Kidney capillary endothelial cell (primary cell): ENCODE measurements at regions not wholly inside any gene's neighbourhood (a gene's known extent, or its start where the extent isn't known, plus 50 kb on each side); places are given as distances from the start of the nearest gene placed in this dataset.

Experiments
- DNase-seq: peaks from one replicate; pipeline ENCODE4 v3.0.0-alpha.2; 2018; ENCODE audit warnings: low spot score

- no peak for DNase-seq
These were observed 556.7 kb downstream of the TYW1 start for GRCh38 chr7:67553378-67553777.

- DNase-seq, result no peak
These were observed 558.4 kb downstream of the TYW1 start for GRCh38 chr7:67554986-67555385.

- DNase-seq, result no peak
These were observed 568.3 kb downstream of the TYW1 start for GRCh38 chr7:67564959-67565358.

DNA sequence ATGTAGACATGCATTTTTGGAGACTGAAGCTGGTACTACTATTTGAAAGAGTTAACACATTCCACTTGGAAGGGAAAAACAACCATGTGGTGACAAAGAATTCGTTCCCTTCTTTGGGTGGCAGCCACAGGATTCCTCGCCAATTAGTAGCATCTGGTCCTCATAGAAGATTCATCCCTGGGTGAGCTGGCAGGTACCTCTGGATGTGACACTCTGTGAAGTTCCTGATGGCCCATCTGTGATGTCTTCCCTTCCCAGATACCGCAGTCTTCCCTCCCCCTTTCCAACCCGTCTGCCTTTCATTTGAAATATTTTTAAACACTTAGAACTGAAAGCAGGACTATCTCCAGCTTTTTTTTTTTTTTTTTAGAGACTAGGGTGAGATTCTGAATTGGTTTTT, 569.5 kb downstream of the TYW1 start:
- no peak for DNase-seq

GRCh38 chr7:67571026-67571545, 574.5 kb downstream of the TYW1 start:
- no peak for DNase-seq

DNA sequence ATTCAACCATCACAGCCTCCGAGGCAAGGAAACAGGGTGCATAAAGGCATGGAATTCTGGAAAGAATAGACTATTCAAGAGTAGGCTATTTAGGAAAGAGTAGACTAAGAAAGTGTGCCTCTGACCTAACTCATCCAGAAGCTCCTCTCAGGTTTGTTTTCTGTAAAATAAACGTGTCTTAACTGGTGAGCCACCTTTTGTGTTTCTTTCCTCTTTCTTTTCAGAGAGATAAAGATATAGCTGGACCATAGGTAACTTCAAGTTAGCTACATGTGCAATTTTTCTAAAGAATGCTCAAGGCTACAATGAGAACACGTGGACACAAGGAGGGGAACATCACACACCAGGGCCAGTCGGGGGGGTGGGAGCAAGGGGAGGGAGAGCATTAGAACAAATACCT, 577.0 kb downstream of the TYW1 start:
- no peak for DNase-seq

DNA sequence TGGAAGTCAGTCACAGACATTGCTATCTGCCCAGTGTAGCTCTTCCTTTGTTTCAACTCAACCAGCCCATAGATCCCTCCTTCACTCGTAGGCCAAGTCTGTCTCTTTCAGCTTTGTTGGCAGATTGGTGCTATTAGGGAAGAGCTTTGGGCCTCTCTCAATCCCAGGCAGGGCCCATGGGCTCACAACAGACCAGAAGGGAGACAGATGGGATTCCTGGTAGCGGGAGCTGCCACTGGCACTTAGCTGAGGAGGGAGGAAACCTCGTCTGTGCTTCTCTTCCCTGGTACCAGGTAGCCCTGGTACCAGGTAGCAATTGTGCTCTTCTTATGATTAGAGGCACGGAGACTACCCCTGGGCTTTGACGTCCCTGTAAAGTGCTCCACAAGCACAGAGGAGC, 592.0 kb downstream of the TYW1 start:
- DNase-seq, result no peak

GRCh38 chr7:67589183-67589582, 592.5 kb downstream of the TYW1 start:
- no peak for DNase-seq

- no peak for DNase-seq
These were observed 594.0 kb downstream of the TYW1 start for GRCh38 chr7:67590649-67591048.

DNA sequence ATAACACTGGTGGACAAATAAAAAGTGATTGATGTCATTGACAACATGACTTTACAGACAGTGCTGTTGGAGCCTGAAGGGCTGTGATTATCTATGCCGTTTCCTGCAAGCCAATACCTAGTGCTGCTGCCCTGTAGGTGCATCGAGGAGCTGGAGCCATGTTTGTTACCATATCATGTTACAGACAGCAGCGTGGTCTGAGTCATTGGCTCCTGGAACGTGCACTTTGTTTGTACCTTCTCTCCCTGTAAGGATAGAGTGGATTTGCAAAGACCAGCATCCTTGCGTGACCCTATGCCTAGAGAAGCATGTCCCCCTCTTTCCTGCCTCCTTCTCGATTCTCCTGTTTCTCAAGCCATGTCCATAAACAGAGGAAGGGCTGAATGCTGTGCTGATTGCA, 597.2 kb downstream of the TYW1 start:
- DNase-seq, result no peak

DNA sequence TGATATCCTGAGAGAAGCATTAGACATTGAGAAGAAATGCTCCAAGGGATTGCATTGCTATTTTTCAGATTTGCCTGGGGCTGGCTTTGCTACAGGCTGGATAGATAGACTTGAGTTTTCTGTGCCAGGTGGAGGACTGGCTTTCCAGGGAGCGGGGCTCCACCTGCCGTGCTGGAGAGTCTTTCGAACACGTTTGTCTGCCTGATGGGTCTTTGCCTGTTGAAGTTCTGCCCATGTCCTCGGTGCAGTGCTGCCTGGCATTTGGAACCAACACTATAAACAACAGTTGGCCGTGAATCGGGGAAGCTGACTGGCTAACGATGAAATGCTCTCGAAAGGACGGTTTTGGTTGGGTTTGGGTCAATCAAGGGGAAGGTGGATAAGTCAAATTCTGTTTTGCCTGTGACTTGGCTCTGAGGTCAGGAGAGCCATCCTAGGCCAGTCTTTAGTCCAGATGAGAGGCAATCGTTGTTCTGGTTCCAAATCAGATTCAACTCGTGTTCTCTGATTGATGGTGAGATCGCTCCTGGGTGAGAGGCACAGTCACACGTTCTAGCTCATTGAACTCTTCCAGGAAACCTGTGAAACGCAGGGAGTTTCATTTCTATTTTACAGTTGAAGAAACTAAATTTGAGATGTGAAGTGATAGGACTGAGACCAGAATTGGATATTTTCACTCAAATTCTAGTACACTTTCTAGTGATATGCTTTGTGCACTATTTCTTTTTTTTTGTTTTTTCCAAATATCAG, 599.0 kb downstream of the TYW1 start:
- DNase-seq, result no peak

DNA sequence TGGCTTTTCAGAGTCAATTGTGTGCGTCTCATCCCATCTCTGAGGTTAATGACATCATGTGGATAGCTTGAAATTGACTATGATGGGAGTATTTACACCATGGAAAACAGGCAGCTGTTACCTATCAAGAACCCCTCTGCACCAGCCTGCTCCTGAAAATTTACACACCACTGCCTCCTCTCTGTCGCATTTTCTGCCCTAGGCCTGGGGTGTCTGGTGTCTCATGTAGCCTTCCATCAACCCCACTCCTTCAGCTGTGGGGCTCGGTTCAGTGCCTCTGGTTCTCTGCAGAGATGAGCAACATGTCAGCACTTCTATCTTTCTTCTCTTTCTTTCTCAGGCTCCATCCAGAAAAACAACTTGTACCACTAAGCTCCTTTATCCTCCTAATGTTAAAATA, 600.5 kb downstream of the TYW1 start:
- no peak for DNase-seq

DNA sequence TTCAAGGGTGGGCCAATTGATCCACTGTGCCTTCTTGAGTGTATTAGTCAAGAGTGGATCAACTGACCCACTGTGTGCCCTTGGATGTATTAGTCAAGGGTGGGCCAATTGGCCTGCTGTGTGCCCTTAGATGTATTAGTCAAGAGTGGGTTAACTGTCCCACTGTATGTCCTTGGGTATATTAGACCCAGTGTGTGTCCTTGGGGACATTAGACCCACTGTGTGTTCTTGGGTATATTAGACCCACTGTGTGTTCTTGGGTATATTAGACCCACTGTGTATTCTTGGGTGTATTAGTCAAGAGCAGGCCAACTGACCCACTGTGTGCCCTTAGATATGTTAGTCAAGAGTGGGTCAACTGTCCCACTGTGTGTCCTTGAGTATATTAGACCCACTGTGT, 601.8 kb downstream of the TYW1 start:
- no peak for DNase-seq

DNA sequence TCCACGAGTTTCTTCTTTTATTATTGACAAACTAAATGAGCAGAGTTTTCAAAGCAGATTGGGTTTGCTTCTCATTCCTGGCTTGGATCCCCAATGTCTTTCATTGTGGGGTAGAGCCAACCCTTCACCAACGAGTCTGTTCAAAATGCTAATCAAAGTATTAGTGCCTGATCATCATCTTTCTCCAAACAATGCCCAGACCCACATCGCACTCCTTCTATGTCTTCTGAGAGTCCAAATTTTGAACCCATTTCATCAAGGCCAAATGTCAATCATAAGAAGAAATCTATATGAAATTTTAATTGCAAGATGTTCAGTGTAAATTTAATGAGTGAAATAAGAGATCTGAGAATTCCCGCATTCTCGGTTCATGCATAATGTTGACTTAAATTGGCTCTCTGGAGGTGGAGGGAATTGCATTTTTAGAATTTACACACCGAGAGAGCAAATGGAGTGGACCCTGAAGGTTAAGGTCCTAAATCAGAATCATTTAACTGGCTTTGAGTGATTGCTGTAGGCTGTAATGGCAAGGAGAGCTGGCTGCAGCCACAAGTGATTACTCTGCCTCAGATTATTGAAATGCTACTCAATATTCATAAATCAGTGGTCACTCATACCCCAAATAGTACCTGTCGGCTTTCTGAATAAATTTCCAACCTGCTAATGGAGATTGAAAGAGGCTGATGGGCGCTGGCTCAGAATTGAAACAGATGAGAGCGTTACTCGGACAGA, 602.9 kb downstream of the TYW1 start:
- DNase-seq, result no peak

DNA sequence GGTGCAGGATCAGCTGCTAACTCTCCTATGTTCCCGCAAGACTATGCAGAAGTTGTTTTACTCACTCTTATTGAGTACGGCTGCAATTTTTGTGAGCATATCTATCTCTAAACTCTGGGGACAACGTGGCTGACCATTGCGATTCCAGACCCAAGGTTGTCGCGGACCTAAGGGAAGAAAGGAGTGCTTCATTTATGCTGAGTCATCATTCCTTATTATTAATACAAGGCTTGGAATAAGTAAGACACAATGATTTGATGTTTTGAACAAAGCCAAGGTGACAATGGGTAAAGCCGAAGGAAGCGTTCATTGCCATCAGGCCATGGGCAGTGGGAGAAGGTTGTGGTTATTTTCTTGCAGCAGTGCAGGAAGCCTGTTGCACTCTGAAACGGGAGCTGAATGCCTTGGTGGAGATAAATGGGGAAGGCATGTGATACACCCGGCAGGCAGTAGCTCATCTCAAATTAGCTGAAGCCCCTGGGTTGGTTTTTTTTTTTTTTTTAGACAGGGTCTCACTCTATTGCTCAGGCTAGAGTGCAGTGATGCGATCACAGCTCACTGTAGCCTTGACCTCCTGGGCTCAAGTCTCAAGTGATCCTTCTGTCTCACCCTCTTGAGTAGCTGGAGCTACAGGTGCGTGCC, 605.7 kb downstream of the TYW1 start:
- DNase-seq, result no peak

GRCh38 chr7:67604461-67605386, 608.1 kb downstream of the TYW1 start:
- no peak for DNase-seq

DNA sequence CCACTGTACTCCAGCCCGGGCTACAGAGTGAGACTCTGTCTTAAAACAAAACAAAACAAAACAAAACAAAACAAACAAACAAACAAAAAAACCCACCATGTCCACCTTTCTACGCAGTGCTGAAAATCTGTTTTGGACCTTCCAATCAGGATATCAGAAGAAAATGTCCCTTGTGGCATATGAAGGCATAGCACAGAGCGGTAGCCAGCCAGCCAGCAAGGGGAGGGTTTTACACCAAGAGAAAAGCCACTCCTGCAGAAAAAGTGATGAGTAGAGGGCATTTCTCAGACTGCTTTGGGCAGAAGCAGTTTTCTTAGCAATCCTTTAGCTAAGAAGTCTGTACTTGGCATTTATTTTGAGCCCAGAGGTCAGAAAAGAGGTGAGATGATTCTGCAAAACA, 612.2 kb downstream of the TYW1 start:
- no peak for DNase-seq

DNA sequence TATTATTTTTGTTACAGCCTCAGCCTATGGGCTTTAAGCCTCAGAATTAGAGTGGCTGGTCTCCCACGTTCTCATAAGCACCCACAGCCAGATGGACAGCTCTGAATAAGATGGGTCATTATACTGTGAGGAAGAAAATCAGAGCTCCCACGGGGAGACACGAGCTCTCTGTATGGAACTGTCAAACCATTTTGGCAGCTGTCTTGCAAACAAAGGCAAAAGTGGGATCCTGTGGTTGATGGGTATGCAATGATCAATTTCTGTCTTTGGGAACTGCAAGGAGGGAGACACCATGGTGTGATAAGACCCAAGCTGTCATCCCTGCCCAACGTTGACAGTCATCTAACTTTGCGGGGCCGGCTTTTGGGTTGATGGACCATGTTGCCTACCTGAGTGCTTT, 614.3 kb downstream of the TYW1 start:
- DNase-seq, result no peak

- DNase-seq, result no peak
These were observed 618.2 kb downstream of the TYW1 start for GRCh38 chr7:67614843-67615242.

GRCh38 chr7:67616517-67616916, 619.9 kb downstream of the TYW1 start:
- no peak for DNase-seq

DNA sequence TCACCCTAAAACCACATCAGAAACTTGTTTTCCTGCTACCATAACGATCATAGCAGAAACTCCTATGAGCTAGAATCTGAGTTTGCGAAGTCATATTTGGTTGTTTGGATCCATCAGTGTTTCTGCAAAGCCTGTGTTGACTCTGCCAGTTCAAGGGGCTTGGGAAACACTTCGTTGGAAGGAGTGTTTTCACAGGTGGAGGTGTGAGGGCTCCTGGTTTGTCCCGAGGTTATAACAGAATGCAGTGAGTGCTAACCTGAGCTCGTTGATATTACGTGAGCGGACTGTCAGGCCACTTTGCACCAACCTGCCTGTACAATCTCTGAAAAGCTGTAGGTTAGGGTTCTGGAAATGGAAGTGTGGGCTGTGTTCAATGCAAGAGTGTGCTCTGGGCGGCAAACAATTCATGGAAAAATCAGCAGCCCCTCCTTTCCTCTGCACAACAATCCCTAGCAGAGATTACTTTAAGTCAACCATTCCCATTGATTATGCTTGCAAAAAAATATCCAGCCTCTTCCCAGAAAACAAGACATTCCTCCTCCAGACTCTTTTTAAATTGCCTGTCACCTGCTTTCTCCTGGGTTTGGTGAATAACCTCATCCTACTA, 622.0 kb downstream of the TYW1 start:
- DNase-seq, result no peak

- no peak for DNase-seq
These were observed 622.5 kb downstream of the TYW1 start for GRCh38 chr7:67619175-67619574.
